ENCODE measurements at regions not wholly inside any gene's neighbourhood (a gene's known extent, or its start where the extent isn't known, plus 50 kb on each side); places are given as distances from the start of the nearest gene placed in this dataset.

DNA sequence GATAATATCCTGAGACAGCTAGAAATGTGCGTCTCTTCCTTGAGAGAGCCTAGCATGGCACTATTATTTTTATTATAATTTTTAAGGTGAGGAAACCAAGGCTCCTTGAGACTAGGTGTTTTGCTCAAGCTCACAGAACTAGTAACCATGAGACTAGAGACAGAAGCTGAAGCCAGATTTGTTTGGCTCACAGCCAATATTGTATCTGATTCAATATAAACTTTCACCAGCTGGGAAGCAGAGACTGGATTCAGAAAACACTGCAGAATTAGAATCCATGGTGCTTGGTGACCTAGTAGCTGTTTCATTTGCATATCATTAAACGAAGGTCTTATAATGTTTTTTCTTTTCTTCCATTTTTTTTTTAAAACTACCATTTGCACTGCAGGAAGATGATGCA, 64.4 kb downstream of the DNAJB9 start:
- TF ChIP-seq RAD21 (IDR thresholded peaks at IDR 0.05) (no peak), CTCF (IDR thresholded peaks at IDR 0.05; ENCODE audit: low read depth, low read length, missing input control) (no peak), JUND (IDR thresholded peaks at IDR 0.05) (no peak), SP1 (IDR thresholded peaks at IDR 0.05) (no peak), TAF1 (conservative IDR thresholded peaks at IDR 0.05) (no peak)
- TF ChIP-seq, protein P1, sequence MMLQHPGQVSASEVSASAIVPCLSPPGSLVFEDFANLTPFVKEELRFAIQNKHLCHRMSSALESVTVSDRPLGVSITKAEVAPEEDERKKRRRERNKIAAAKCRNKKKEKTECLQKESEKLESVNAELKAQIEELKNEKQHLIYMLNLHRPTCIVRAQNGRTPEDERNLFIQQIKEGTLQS (IDR thresholded peaks at IDR 0.05), result no peak
- TF ChIP-seq, protein P2, sequence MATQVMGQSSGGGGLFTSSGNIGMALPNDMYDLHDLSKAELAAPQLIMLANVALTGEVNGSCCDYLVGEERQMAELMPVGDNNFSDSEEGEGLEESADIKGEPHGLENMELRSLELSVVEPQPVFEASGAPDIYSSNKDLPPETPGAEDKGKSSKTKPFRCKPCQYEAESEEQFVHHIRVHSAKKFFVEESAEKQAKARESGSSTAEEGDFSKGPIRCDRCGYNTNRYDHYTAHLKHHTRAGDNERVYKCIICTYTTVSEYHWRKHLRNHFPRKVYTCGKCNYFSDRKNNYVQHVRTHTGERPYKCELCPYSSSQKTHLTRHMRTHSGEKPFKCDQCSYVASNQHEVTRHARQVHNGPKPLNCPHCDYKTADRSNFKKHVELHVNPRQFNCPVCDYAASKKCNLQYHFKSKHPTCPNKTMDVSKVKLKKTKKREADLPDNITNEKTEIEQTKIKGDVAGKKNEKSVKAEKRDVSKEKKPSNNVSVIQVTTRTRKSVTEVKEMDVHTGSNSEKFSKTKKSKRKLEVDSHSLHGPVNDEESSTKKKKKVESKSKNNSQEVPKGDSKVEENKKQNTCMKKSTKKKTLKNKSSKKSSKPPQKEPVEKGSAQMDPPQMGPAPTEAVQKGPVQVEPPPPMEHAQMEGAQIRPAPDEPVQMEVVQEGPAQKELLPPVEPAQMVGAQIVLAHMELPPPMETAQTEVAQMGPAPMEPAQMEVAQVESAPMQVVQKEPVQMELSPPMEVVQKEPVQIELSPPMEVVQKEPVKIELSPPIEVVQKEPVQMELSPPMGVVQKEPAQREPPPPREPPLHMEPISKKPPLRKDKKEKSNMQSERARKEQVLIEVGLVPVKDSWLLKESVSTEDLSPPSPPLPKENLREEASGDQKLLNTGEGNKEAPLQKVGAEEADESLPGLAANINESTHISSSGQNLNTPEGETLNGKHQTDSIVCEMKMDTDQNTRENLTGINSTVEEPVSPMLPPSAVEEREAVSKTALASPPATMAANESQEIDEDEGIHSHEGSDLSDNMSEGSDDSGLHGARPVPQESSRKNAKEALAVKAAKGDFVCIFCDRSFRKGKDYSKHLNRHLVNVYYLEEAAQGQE (IDR thresholded peaks at IDR 0.05), result no peak

Measured in liver (tissue), 3 donors.